ENCODE measurements at regions not wholly inside any gene's neighbourhood (a gene's known extent, or its start where the extent isn't known, plus 50 kb on each side); places are given as distances from the start of the nearest gene placed in this dataset.

GRCh38 chrX:46305431-46305830 lies 239.8 kb downstream of the ZNF674 start:
- intact Hi-C loops (cut with micrococcal nuclease), result no loop called here
- Mint-ChIP-seq H3K4me3 (no peak overlapping the region), H3K27ac (no peak overlapping the region), H3K4me1 (ENCODE audit: low read depth) (no peaks in the 10 kb centered on the region), H3K9me3 (peaks cover 24% of the 10 kb centered on the region), H3K36me3 (ENCODE audit: low read depth) (no peaks in the 10 kb centered on the region), H3K27me3 (no peaks in the 10 kb centered on the region)

- H3K36me3 Mint-ChIP-seq (ENCODE audit: low read depth), result no peaks in the 10 kb centered on the region
- no peaks in the 10 kb centered on the region for H3K27me3 Mint-ChIP-seq
- no peaks in the 10 kb centered on the region for H3K4me1 Mint-ChIP-seq (ENCODE audit: low read depth)
- peaks cover 15% of the 10 kb centered on the region for H3K9me3 Mint-ChIP-seq
- no peak overlapping the region for H3K4me3 Mint-ChIP-seq
- H3K27ac Mint-ChIP-seq, result no peak overlapping the region
- intact Hi-C loops (cut with micrococcal nuclease), result no loop called here
These were observed 243.3 kb downstream of the ZNF674 start for GRCh38 chrX:46301903-46302302.

- no peaks in the 10 kb centered on the region for H3K4me1 Mint-ChIP-seq (ENCODE audit: low read depth)
- H3K4me3 Mint-ChIP-seq, result no peak overlapping the region
- intact Hi-C loops (cut with micrococcal nuclease), result no loop called here
- no peaks in the 10 kb centered on the region for H3K9me3 Mint-ChIP-seq
- no peaks in the 10 kb centered on the region for H3K27me3 Mint-ChIP-seq
- H3K36me3 Mint-ChIP-seq (ENCODE audit: low read depth), result no peaks in the 10 kb centered on the region
- H3K27ac Mint-ChIP-seq, result no peak overlapping the region
These were observed 246.4 kb downstream of the ZNF674 start for GRCh38 chrX:46298821-46299220.

GRCh38 chrX:46295963-46296362 lies 249.3 kb downstream of the ZNF674 start:
- Mint-ChIP-seq H3K4me1 (ENCODE audit: low read depth) (no peaks in the 10 kb centered on the region), H3K9me3 (no peaks in the 10 kb centered on the region), H3K36me3 (ENCODE audit: low read depth) (no peaks in the 10 kb centered on the region), H3K27me3 (no peaks in the 10 kb centered on the region), H3K27ac (no peak overlapping the region), H3K4me3 (no peak overlapping the region)
- intact Hi-C loops (cut with micrococcal nuclease), result no loop called here

GRCh38 chrX:46294234-46294633 lies 251.0 kb downstream of the ZNF674 start:
- Mint-ChIP-seq H3K27me3 (no peaks in the 10 kb centered on the region), H3K4me3 (no peak overlapping the region), H3K27ac (no peak overlapping the region), H3K36me3 (ENCODE audit: low read depth) (no peaks in the 10 kb centered on the region), H3K9me3 (no peaks in the 10 kb centered on the region), H3K4me1 (ENCODE audit: low read depth) (no peaks in the 10 kb centered on the region)
- intact Hi-C loops (cut with micrococcal nuclease), result no loop called here

GRCh38 chrX:46279925-46280313 lies 265.3 kb downstream of the ZNF674 start:
- Mint-ChIP-seq H3K27me3 (no peaks in the 10 kb centered on the region), H3K4me3 (no peak overlapping the region), H3K9me3 (no peaks in the 10 kb centered on the region), H3K4me1 (ENCODE audit: low read depth) (peaks cover 7% of the 10 kb centered on the region), H3K36me3 (ENCODE audit: low read depth) (no peaks in the 10 kb centered on the region), H3K27ac (no peak overlapping the region)
- intact Hi-C loops (cut with micrococcal nuclease), result no loop called here

- intact Hi-C loops (cut with micrococcal nuclease), result no loop called here
- H3K4me1 Mint-ChIP-seq (ENCODE audit: low read depth), result peaks cover 7% of the 10 kb centered on the region
- no peak overlapping the region for H3K27ac Mint-ChIP-seq
- no peaks in the 10 kb centered on the region for H3K9me3 Mint-ChIP-seq
- H3K36me3 Mint-ChIP-seq (ENCODE audit: low read depth), result no peaks in the 10 kb centered on the region
- H3K27me3 Mint-ChIP-seq, result no peaks in the 10 kb centered on the region
- no peak overlapping the region for H3K4me3 Mint-ChIP-seq
These were observed 265.9 kb downstream of the ZNF674 start for GRCh38 chrX:46279214-46279924.

GRCh38 chrX:46278572-46278971 lies 266.6 kb downstream of the ZNF674 start:
- intact Hi-C loops (cut with micrococcal nuclease), result no loop called here
- Mint-ChIP-seq H3K27ac (no peak overlapping the region), H3K4me3 (no peak overlapping the region)

GRCh38 chrX:46268412-46268811 lies 276.8 kb downstream of the ZNF674 start:
- Mint-ChIP-seq H3K36me3 (ENCODE audit: low read depth) (no peaks in the 10 kb centered on the region), H3K4me3 (no peak overlapping the region), H3K27ac (no peak overlapping the region), H3K4me1 (ENCODE audit: low read depth) (no peaks in the 10 kb centered on the region), H3K27me3 (no peaks in the 10 kb centered on the region), H3K9me3 (no peaks in the 10 kb centered on the region)
- intact Hi-C loops (cut with micrococcal nuclease), result no loop called here

More at GRCh38 chrX:46278572-46278971, 266.6 kb downstream of the ZNF674 start:
- Mint-ChIP-seq H3K9me3 (no peaks in the 10 kb centered on the region), H3K4me1 (ENCODE audit: low read depth) (peaks cover 7% of the 10 kb centered on the region), H3K36me3 (ENCODE audit: low read depth) (no peaks in the 10 kb centered on the region), H3K27me3 (no peaks in the 10 kb centered on the region)

GRCh38 chrX:46263494-46263893 lies 281.7 kb downstream of the ZNF674 start:
- H3K27ac Mint-ChIP-seq, result no peak overlapping the region
- H3K27me3 Mint-ChIP-seq, result no peaks in the 10 kb centered on the region
- no peaks in the 10 kb centered on the region for H3K9me3 Mint-ChIP-seq
- no peaks in the 10 kb centered on the region for H3K4me1 Mint-ChIP-seq (ENCODE audit: low read depth)
- no peaks in the 10 kb centered on the region for H3K36me3 Mint-ChIP-seq (ENCODE audit: low read depth)
- intact Hi-C loops (cut with micrococcal nuclease), result no loop called here
- no peak overlapping the region for H3K4me3 Mint-ChIP-seq

GRCh38 chrX:46262304-46262703 lies 282.9 kb downstream of the ZNF674 start:
- intact Hi-C loops (cut with micrococcal nuclease), result no loop called here

GRCh38 chrX:46260499-46260898 lies 284.7 kb downstream of the ZNF674 start:
- Mint-ChIP-seq H3K4me1 (ENCODE audit: low read depth) (no peaks in the 10 kb centered on the region), H3K36me3 (ENCODE audit: low read depth) (no peaks in the 10 kb centered on the region), H3K9me3 (no peaks in the 10 kb centered on the region), H3K27me3 (no peaks in the 10 kb centered on the region), H3K27ac (no peak overlapping the region), H3K4me3 (no peak overlapping the region)
- intact Hi-C loops (cut with micrococcal nuclease), result no loop called here

More at GRCh38 chrX:46262304-46262703, 282.9 kb downstream of the ZNF674 start:
- Mint-ChIP-seq H3K9me3 (no peaks in the 10 kb centered on the region), H3K36me3 (ENCODE audit: low read depth) (no peaks in the 10 kb centered on the region), H3K27ac (no peak overlapping the region), H3K27me3 (no peaks in the 10 kb centered on the region), H3K4me1 (ENCODE audit: low read depth) (no peaks in the 10 kb centered on the region), H3K4me3 (no peak overlapping the region)

- no peaks in the 10 kb centered on the region for H3K9me3 Mint-ChIP-seq
- H3K27me3 Mint-ChIP-seq, result no peaks in the 10 kb centered on the region
- H3K36me3 Mint-ChIP-seq (ENCODE audit: low read depth), result no peaks in the 10 kb centered on the region
- H3K4me1 Mint-ChIP-seq (ENCODE audit: low read depth), result no peaks in the 10 kb centered on the region
- no peak overlapping the region for H3K4me3 Mint-ChIP-seq
- no peak overlapping the region for H3K27ac Mint-ChIP-seq
- intact Hi-C loops (cut with micrococcal nuclease), result no loop called here
These were observed 286.9 kb downstream of the ZNF674 start for GRCh38 chrX:46258356-46258755.

- no peaks in the 10 kb centered on the region for H3K9me3 Mint-ChIP-seq
- H3K4me3 Mint-ChIP-seq, result no peak overlapping the region
- H3K27ac Mint-ChIP-seq, result no peak overlapping the region
- H3K27me3 Mint-ChIP-seq, result no peaks in the 10 kb centered on the region
- no peaks in the 10 kb centered on the region for H3K36me3 Mint-ChIP-seq (ENCODE audit: low read depth)
- intact Hi-C loops (cut with micrococcal nuclease), result no loop called here
- H3K4me1 Mint-ChIP-seq (ENCODE audit: low read depth), result no peaks in the 10 kb centered on the region
These were observed 287.8 kb downstream of the ZNF674 start for GRCh38 chrX:46257451-46257879.

GRCh38 chrX:46256875-46257274 lies 288.3 kb downstream of the ZNF674 start:
- H3K36me3 Mint-ChIP-seq (ENCODE audit: low read depth), result no peaks in the 10 kb centered on the region
- no peak overlapping the region for H3K4me3 Mint-ChIP-seq
- H3K27me3 Mint-ChIP-seq, result no peaks in the 10 kb centered on the region
- intact Hi-C loops (cut with micrococcal nuclease), result no loop called here
- H3K27ac Mint-ChIP-seq, result no peak overlapping the region
- H3K9me3 Mint-ChIP-seq, result no peaks in the 10 kb centered on the region
- H3K4me1 Mint-ChIP-seq (ENCODE audit: low read depth), result no peaks in the 10 kb centered on the region
